ENCODE measurements at regions not wholly inside any gene's neighbourhood (a gene's known extent, or its start where the extent isn't known, plus 50 kb on each side); places are given as distances from the start of the nearest gene placed in this dataset.

DNA sequence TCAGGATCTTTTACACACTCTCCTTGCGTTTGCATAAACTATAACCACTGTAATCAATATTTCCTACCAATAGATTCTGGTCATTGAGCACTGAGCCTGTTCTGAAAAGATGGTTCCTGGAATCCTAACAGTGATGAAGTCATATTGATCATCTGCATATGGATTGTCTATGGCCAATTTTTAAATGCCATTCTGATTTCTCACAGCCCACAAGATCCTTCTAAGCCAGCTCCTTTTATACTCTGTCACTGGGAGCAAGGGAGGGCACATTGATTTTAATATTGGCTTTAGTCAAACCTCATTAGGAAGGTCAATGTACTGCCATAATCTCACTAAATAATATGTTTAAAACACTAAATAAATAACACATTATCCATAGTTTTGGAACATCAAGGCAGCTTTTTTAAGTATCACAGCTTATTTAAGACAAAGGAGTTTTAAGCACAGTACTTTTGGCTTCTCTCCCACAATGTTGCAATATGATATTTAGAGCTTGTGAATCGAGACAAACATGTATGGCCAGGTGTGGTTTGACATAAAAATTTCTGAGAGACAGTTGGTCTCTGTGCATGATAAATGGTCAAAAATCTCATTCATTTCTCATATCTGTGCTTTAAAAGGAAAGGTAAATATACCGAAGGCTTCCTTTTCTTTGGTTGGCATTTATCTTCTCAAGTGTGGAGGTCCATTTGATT is 267.3 kb downstream of the MTX2 start:
- ChIA-PET CTCF (interaction anchor here (1.0 to 3.9 kb wide), 5 partner anchors 8 to 396 kb away, joined by 3 to 25 read pairs (median 4); no protein-coding TSS in a partner anchor), POLR2A (no interaction called here)
- H3K4me3 ChIP-seq (ENCODE audit: low read depth, low read length) = no peak overlapping the region
- DNase-seq (ENCODE audit: low read depth, low spot score) = no peak
- TF ChIP-seq, protein P1, sequence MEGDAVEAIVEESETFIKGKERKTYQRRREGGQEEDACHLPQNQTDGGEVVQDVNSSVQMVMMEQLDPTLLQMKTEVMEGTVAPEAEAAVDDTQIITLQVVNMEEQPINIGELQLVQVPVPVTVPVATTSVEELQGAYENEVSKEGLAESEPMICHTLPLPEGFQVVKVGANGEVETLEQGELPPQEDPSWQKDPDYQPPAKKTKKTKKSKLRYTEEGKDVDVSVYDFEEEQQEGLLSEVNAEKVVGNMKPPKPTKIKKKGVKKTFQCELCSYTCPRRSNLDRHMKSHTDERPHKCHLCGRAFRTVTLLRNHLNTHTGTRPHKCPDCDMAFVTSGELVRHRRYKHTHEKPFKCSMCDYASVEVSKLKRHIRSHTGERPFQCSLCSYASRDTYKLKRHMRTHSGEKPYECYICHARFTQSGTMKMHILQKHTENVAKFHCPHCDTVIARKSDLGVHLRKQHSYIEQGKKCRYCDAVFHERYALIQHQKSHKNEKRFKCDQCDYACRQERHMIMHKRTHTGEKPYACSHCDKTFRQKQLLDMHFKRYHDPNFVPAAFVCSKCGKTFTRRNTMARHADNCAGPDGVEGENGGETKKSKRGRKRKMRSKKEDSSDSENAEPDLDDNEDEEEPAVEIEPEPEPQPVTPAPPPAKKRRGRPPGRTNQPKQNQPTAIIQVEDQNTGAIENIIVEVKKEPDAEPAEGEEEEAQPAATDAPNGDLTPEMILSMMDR (IDR thresholded peaks at IDR 0.05; ENCODE audit: insufficient read depth, low read length, missing control alignments) = no peak

GRCh38 chr2:176537932-176538331 is 268.7 kb downstream of the MTX2 start:
- POLR2A ChIA-PET = no interaction called here
- TF ChIP-seq, protein P1 (IDR thresholded peaks at IDR 0.05; ENCODE audit: insufficient read depth, low read length, missing control alignments) = no peak
- no peak for DNase-seq (ENCODE audit: low read depth, low spot score)
- CTCF ChIA-PET = no interaction called here
- H3K4me3 ChIP-seq (ENCODE audit: low read depth, low read length) = no peak overlapping the region

DNA sequence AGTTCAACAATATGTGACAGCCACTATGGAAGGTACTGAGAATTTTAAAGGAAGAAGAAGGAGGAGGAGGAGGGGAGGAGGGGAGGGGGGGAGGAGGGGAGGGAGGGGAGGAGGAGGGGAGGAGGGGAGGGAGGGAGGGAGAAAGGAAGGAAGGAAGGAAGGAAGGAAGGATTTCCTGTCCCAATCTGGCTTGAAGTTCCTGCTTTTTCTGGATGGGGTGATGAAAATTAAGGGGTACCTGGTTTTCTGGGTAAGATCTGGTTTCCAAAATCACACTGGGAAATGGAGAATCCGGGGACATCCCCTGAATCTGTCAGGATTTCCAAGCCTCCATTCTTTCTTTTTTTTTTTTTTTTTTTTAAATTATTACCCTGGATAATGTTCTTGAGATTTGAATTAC is 271.8 kb downstream of the MTX2 start:
- ChIA-PET POLR2A (no interaction called here), CTCF (no interaction called here)
- DNase-seq (ENCODE audit: low read depth, low spot score) = no peak
- TF ChIP-seq, protein P1 (IDR thresholded peaks at IDR 0.05; ENCODE audit: insufficient read depth, low read length, missing control alignments) = no peak
- H3K4me3 ChIP-seq (ENCODE audit: low read depth, low read length) = no peak overlapping the region

GRCh38 chr2:176542476-176542875 is 273.2 kb downstream of the MTX2 start:
- POLR2A ChIA-PET = no interaction called here
- CTCF ChIA-PET = interaction anchor here (1.9 kb wide), 1 partner anchor 11 kb away, joined by 5 read pairs; no protein-coding TSS in a partner anchor
- DNase-seq (ENCODE audit: low read depth, low spot score) = no peak

GRCh38 chr2:176544557-176544956 is 275.3 kb downstream of the MTX2 start:
- TF ChIP-seq, protein P1 (IDR thresholded peaks at IDR 0.05; ENCODE audit: insufficient read depth, low read length, missing control alignments) = no peak
- CTCF ChIA-PET = interaction anchor here (0.6 to 1.0 kb wide), 3 partner anchors 9 to 692 kb away, joined by 3 to 5 read pairs (median 3); no protein-coding TSS in a partner anchor
- H3K4me3 ChIP-seq (ENCODE audit: low read depth, low read length) = no peak overlapping the region
- DNase-seq (ENCODE audit: low read depth, low spot score) = no peak
- POLR2A ChIA-PET = no interaction called here

More at GRCh38 chr2:176542476-176542875, 273.2 kb downstream of the MTX2 start:
- TF ChIP-seq, protein P1 (IDR thresholded peaks at IDR 0.05; ENCODE audit: insufficient read depth, low read length, missing control alignments) = no peak
- no peak overlapping the region for H3K4me3 ChIP-seq (ENCODE audit: low read depth, low read length)

DNA sequence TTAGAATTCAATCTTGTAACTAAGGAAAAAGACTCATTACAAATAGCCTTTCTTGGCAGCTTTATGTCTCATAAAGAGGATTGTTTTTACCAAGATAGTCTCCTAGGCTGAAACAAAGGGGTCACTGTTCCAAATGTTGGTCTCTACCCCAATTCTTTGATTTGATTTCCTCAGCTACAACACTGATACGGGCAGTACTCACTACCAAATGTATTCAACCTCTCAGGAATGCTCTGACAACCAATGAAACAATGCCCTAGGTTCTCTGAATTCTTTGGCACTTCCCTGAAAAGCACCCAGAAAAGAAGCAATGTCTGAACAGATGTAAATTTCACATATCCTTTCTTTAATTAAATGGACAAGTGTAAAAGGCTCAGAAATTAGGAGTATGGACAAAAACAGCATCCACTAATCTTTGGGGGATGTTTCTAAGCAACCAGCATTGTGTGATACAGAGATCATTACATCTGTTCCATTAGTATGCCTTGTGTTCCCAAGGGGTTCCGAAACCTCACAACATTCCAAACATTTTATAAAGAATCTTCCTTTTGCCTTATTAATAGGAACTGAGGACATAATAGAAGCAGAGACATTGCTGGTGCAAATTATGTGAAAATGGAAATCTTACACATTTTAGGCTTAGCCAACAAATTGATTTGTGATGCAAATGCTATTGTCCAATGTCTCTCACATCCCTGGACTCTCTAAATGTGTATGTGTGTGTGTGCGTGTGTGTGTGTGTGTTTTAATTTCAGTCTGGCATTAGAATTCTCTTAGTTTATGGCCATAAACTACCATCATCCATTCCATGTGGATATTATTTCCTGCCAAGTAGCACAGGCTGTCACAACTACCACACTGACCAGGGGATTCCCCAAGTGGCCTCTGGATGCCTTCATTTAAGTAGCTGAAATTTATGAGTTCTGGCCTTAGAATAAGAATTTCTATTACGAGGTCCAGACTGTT is 276.0 kb downstream of the MTX2 start:
- no peak overlapping the region for H3K4me3 ChIP-seq (ENCODE audit: low read depth, low read length)
- ChIA-PET CTCF (interaction anchor here (0.6 to 1.7 kb wide), 7 partner anchors 9 to 692 kb away, joined by 3 to 9 read pairs (median 3); no protein-coding TSS in a partner anchor), POLR2A (no interaction called here)
- TF ChIP-seq, protein P1 (IDR thresholded peaks at IDR 0.05; ENCODE audit: insufficient read depth, low read length, missing control alignments) = no peak
- no peak for DNase-seq (ENCODE audit: low read depth, low spot score)

Measured in AG04449 (cell line).